ENCODE measurements at regions not wholly inside any gene's neighbourhood (a gene's known extent, or its start where the extent isn't known, plus 50 kb on each side); places are given as distances from the start of the nearest gene placed in this dataset.
A peak's percentile ranks its signal among the peaks of the same experiment; 100 is the strongest.
"Not testable (repeated sequence)": the region's sequence is repeated elsewhere in the genome, so short reads cannot be mapped to it uniquely, and the experiment has no call there.

DNA sequence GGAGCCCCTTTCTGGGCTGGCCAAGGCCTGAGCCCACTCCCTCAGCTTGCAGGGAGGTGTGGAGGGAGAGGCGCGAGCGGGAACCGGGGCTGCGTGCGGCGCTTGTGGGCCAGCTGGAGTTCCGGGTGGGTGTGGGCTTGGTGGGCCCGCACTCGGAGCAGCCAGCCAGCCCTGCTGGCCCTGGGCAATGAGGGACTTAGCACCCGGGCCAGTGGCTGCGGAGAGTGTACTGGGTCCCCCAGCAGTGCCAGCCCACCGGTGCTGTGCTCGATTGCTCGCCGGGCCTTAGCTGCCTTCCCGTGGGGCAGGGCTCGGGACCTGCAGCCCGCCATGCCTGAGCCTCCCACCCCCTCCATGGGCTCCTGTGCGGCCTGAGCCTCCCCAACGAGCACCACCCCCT, 123.8 kb upstream of the SEMA3C start:
- DNase-seq (ENCODE audit: low spot score), result not testable (repeated sequence)

DNA sequence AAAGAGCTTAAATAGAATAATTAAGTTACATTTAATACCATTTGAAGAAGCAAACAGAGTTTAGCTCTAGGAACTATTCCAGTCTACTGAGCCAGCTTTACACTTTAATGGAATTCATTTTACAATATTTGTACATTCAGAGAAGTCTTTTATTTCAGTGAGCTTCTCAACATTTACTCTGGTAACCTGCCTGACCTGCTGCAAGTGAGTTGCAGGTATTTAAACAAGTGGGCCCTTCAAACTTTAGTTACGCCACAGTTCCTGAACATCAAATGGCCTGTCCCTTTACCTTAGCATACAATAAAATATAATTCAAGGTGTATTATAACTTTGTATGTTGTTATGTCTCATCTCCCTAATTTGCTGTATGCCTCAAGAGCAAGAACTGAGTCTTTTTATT, 121.6 kb upstream of the SEMA3C start:
- DNase-seq (ENCODE audit: low spot score), result no peak

DNA sequence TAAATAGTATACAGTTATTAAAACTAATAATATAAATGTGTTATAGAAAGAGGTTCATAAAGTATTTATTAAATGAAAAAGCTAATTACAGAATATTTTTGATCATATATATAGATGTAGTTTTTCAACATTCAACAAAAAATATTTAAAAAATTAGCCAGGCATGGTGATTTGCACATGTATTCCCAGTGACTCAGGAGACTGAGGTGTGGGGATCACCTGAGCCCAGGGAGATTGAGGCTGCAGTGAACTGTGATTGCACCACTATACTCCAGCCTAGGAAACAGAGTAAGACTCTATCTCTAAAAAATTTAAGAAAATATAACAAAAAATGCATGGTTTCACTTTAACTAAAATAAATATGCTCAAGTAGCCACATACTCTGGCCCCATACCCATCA, 118.0 kb upstream of the SEMA3C start:
- no peak for DNase-seq (ENCODE audit: low spot score)

DNA sequence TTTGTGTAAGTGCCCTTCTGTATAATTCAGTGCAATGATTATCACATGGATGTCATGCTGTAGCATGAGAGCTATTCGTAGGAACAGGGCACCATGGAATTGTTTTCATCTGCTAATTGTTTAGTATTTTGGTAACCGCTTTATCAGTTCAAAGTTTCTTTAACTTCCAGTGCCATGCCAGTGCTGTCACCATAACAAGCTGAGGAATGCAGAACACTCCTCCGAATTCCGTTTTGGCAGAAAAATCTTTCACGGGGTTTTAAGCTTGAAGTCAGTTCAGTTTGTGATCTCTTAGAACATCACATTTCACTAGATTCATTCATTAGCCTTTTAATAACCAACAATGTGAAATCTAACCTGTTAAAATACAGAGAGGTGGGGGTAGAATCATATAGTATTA, 117.2 kb upstream of the SEMA3C start:
- no peak for DNase-seq (ENCODE audit: low spot score)

DNA sequence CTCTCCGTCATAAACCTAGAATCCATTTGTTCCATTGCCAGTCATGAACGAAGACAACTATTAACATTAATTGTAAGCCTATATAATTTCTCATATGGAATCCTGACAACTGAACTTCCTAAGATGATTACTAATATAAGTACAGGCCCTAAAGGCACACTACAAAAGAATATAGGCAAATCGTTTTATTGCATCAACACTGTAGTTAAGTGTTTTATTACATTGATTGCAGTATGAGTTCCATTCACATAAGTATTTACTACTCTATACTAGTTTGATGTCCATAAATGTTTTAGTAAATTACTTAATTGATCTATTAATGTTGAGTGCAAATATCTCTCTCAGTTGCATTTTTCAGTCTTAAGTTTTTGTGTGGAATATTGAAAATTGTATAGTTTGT, 113.1 kb upstream of the SEMA3C start:
- DNase-seq (ENCODE audit: low spot score), result no peak

DNA sequence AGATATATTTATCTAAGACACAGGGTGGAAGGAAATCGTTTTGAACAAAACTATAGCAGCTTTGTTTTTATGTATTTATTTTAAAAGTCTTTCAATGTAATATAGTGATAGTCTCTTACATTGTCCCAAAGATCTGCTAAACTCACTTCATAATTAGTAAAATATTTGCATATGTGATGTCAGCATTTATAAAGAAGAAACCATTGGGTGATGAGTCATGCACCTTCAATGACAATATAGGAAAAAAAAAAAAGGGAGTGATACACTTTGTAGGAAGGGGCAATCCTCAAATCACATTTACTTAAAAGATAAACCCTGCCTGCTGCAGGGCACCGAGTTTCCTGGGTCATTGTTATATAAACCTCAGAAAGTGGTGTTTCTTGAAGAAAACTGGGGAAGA, 112.4 kb upstream of the SEMA3C start:
- no peak for DNase-seq (ENCODE audit: low spot score)

DNA sequence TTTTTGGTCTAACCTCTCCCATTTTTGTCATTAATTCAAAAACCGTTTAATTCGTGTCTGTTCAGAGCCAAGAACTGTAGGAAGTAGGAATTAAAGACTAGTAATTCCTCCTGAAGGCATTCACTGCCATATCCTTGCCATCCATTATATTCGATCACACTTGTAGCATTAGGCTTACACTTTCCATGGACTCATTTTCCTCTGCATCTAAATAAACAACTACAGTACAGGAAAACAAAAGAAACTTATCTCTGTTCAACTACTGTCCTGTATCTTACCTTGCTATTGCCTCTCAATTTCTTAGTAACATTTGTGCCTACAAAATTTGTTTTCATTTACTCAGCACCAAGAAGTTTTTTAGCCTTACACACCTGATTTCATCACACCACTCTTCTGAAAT, 111.6 kb upstream of the SEMA3C start:
- DNase-seq (ENCODE audit: low spot score), result no peak

DNA sequence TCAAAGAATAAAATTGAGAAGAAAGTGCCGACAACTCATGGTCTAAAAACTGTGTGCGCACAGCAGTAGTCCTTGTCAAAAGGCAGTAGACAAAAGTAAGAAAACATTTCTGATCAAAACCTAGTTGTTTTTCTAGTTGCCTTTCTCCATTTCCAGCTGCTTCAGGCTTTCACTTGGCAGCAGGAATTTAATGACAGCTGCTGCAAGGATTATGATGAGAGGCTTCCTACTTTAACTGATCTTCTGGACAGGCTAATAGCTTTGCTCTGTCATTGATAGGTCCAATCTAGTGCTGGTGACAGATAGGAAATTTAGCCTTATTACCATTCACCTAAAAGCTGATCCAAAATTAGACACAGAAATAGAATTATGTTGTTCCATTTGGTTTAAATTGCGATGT, 110.7 kb upstream of the SEMA3C start:
- no peak for DNase-seq (ENCODE audit: low spot score)

DNA sequence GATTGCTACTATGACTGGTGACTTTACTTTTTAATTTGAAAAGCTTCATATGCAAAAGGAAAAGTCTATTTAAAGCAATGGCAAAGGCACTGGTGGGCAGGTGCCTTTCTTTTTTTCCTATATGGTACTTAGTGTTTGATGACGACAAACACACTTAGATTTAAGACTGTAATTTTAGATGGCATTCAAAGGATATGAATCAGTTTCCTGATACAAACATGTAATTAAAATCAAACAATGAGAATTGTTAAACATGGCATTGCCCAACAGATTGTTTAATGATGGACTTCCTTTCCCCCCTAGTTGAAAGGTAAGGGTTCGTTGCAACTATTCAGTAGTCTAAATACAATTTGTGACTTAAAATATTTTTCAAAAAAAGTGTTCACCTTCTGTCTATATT, 106.5 kb upstream of the SEMA3C start:
- no peak for DNase-seq (ENCODE audit: low spot score)

DNA sequence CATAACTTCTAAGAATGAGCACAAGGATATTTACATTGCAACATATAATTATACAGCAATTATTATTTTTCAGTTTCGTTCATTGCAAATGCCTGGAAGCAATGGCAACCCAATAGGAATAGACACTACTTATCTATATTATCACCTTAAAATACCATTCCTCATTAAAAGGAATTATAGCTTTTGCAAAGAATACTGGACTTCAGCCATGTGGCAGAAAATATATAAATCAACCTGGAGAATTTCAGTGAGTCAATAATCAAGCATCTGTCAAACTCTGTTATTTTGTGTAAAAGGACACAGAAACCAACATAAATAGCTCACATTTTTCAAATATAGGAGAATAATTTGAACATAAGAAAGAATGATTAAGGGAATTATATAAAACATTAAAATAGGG, 96.1 kb upstream of the SEMA3C start:
- DNase-seq (ENCODE audit: low spot score), result no peak

DNA sequence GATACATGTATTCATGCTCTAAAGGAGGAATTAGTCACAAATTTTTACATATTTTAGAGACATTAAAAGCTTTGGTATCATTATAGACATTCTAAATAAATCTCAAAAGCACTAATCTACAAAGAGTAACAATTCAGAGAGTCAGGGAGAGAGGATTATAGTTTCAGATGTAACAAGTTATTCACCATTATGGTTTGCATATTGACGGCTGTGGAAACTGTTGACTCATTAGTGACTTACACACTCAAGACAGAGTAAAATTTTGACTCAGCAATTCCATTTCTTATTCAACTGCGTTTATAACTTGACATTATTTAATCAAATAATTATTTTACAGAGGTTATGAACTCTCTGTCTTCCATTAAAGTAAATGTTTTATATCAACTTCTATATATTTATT, 95.4 kb upstream of the SEMA3C start:
- no peak for DNase-seq (ENCODE audit: low spot score)

DNA sequence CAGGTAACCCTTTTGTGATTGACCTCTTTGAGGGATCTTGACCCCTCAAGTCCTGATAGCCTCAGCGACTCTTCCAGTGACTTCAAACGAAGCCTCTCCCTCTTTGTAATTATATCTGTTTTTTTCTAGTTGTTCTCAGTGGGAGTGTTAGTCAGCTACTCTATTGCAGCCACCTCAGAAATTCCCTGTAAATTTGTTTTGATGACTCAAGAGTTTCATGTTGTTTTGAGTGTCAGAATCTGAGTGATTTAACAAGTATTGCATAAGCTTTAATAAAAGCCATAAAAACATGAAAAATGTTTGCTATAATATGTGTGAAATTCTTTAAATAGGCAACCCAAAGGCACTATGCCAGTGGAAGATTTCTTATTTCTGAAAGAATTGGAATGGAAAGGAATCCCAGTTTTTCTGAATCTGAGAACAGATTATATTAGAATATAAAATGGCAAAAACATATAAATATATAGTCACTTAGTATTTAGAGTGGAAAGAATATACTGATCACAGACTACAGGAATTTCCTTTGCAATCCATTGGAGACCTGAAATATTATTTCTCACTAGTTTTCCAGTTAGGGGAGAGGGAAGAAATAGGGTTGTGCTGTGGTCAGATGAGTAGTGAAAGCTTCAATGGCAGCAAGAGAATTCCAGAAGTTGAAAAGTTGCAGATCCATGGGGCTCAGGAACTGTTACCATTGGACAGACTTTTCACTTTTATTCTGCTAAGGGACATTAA, 94.4 kb upstream of the SEMA3C start:
- DNase-seq (ENCODE audit: low spot score), result no peak

DNA sequence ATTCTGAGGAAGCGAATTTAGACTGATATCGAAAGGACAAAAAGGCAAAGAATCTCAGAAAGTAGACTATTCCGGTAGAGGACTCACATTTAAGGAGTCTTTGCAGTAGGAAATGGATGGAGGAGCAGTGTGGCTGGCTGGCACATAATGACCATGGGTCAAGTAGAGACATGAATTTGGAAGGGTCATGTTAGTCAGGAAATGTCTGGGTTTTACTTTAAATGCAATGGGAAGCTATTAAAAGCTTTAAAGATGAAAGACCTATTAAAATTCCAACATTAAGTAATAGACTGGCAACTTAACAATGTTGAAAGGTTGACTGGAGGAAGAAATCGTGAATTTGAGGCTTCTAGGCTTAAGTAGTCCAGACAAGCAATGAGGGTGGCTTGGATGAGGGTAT, 90.0 kb upstream of the SEMA3C start:
- no peak for DNase-seq (ENCODE audit: low spot score)

DNA sequence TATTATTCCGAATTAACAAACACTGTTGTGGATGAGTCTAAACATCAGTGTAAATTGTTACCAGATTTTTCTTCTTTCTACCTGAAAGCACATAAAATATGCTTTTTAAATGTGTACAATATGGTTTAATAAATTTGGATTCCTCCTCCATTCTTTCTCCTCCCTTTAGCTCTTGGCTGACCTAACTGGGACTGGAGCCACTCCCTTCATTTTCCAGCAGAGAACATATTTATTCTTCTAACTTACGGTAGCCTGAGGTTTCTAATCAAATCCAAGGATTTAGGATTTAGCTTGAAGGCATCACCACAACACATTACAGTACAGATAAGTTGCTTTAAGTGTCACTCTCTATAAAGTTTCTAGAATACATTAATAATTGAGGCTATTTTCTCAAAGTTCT, 88.2 kb upstream of the SEMA3C start:
- no peak for DNase-seq (ENCODE audit: low spot score)

DNA sequence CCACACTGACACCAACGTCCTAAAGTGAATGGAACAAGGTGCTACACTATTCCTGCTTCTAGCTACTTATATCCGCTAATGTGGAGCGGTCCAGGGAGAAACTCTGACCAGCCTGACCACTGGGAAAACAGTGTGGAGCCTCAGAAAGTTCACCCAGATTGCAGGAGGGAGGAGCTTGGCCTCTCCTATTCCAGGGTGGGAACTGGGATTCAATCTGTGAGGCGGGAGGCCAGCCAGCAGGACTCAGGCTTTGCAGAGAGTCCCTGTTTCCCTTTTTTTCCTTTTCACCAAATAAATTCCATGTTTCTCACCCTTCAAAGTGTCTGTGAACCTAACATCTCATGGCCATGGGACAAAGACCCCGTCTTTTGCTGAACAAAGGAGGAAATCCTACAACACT, 86.4 kb upstream of the SEMA3C start:
- DNase-seq (ENCODE audit: low spot score), result no peak

DNA sequence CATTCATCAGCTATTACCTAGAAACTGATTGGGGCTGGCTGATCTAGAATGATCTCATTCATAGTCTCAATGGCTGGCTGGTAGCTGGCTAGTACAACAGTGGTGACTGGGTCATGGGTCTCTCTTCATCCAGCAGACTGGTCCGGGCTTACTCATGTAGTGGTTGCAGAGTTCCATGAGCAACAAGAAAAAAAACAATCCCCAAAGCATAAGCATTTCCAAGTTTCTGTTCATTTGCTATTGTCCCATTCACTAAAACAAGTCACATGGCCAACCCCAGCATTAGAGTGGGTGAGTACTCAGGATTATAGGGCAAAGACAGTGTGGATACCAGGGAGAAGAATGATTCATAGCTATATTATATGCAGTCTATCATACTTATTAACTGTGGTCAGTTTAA, 85.2 kb upstream of the SEMA3C start:
- peak; percentile 48 for DNase-seq (ENCODE audit: low spot score)

DNA sequence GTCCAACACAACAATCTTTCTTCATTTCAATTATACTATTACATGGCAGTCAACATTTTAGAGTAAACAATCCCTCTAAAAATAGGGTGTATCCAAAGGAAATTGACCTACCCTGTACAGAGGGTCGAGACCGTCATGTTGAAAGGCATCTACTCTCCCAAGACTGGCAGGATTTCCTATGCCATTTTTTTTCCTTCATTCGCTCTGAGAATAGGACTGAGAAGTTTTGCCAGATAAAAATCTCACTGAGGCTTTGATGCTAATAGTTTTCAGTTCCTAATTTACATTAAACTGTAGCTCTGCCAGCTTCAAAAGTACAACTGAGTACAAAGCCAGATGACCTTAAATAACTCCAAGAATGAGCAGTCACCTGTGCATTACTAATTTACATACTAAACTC, 84.5 kb upstream of the SEMA3C start:
- no peak for DNase-seq (ENCODE audit: low spot score)

DNA sequence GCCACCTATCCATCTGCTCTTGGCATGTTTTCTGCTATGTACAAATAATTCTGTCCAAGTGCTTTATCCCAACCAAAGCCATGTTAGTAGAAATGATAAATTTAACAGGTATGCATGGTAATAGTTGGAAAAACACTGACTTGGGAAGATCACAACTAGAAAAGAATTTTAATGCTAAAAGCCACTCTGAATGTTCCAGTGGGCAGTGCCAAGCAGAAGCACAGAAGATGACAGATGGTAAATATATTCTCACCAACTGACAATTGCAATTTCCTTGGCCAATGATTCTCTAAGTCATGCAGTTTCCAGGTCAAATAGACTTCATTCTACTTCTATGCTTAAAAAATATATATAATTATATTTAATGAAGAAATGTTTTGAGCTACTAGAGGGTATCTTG, 83.6 kb upstream of the SEMA3C start:
- no peak for DNase-seq (ENCODE audit: low spot score)

DNA sequence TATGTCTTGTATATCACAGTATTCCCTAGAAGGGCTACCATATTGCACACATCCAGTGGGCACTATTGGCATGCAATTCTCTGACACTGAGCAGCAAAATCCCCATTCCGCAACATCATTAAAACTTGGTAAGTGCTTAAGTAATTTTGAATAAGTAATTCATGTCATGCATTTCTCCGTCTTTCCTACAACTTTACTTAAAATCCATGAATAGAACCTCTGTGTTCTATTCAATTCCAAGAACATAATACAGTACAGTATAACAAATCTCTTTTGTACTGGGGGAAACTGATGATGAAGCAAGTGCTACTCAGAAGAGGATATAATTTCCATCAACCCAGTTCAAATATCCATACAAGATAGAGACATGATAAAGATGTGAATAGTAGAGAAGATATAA, 80.9 kb upstream of the SEMA3C start:
- no peak for DNase-seq (ENCODE audit: low spot score)

DNA sequence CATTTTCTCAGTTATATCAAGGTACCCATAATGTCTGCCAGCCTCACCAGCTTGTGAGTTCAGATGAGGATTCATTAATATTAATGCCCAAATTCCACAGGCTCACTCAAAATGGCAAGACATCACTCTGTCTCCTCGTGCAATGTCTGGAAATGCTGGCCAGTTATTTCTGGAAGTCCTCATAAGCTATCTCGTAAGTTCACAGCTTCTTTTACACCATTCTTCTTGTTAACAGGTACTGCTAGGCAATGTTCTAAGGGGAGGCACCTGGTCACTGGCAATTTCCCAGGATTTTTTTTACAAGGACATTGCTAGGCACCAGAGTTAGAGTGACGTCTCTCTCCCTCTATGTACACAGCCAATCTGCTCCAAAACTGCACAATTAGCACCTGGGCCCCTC, 80.2 kb upstream of the SEMA3C start:
- DNase-seq (ENCODE audit: low spot score), result no peak

DNA sequence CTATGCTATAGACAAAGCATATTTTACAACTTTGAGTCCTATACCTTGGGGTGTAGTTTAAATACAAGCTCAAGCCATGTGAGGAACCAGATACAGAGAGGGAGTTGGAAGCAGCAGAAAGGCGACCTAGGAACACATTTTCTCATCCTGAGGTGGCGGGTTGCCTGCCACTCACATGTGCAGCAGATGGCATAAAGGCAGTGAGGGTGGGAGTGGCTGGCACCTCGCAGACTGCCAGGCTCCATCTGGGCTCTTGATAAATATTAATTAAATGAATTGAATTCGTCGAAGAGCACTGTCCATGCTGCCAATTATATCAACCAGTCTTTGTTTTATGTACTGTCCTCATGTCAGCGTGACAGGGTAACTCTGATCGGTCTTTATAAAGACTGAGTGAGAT, 79.0 kb upstream of the SEMA3C start:
- no peak for DNase-seq (ENCODE audit: low spot score)

DNA sequence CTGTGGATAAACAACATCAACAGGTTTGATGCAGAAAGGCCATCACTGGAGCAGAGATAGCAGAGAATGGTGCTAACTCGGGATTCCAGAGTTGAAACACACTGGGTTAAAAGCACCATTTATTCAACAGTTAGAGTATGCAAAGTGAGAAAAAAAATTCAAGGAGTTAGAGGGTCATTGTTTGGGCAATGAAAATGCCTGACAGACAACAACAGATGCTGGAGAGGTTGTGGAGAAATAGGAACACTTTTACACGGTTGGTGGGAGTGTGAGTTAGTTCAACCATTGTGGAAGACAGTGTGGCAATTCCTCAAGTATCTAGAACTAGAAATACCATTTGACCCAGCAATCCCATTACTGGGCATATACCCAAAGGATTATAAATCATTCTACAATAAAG, 77.4 kb upstream of the SEMA3C start:
- not testable (repeated sequence) for DNase-seq (ENCODE audit: low spot score)

DNA sequence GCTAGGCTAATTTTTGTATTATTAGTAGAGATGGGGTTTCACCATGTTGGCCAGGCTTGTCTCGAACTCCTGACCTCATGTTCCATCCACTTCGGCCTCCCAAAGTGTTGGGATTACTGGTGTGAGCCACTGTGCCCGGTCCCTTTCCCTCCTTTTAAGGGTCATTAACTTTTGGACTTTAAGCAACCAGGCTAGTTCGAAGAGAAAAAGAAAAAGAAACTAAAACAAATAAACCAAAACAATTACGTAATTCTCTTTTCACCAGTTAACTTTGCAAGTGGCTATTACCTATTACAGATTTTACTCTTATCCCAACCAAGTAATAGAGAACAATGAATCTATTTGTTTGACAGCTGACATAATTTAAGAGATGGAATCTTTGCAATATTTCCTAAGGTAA, 72.8 kb upstream of the SEMA3C start:
- DNase-seq (ENCODE audit: low spot score), result no peak

DNA sequence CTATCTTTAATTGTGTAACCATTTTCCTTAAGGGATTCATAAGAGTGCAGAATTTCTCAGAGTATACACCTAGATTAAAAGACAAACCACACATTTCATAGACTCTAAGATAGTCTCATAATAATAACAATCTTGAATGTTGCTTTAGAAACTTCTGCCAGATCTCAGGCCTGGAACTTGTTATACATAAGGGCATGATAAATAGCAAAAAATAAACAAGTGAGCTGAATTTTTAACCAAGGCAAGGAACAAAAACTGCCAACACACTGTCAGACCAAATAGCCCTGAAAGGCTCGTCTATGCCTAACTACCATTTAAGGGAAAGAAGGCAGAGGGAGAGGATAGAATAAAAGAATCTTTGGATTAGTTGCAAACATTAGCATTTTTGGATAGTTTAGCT, 65.8 kb upstream of the SEMA3C start:
- no peak for DNase-seq (ENCODE audit: low spot score)

DNA sequence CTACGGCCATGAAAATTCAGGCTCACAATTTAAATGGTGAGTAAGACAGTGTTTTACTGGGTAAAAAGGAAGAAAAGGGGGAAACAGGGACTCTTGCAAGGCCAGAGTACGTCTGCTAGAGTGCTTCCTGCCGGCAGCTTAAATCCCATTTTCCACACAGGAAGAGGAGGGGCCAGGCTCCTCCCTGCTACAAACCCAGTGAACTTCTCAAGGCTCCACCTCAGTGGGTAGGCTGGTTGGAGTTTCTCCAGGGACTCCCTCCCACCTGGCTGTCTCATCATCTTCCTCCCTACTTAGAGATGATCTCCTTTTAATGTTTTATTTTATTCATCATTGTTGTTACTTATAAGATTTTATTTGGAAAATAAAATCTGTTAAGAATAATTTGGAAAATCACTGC, 62.6 kb upstream of the SEMA3C start:
- DNase-seq (ENCODE audit: low spot score), result no peak

All from hepatic stellate cell (primary cell).